ENCODE measurements at regions not wholly inside any gene's neighbourhood (a gene's known extent, or its start where the extent isn't known, plus 50 kb on each side); places are given as distances from the start of the nearest gene placed in this dataset.

DNA sequence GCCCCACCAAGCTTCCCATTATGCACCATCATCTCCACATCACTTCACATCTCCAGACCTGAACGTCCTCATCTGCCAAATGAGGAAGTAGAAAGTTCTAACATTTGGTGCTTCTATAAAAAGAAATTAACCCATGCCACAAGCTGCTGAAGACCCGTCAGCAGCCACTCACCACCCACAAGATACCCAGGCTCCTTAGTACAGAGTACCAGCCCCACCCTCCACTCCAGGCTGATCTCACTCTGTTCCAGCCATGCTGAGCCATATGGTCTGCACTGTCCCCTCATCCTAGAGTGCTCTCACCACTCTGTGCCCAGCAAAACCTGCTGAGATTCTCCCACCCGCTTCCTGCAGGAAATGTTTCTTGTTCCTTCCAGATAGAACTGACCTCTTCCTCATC, 240.8 kb upstream of the PPARGC1A start:
- no peaks in the 10 kb centered on the region for H3K36me3 ChIP-seq
- no peak for DNase-seq (ENCODE audit: low spot score in 2 of 2)
- no peaks in the 10 kb centered on the region for H3K27me3 ChIP-seq
- no peak overlapping the region for H3K27ac ChIP-seq
- no peaks in the 10 kb centered on the region for H3K4me1 ChIP-seq
- 82% methylated on average over 3 of the region's 3 CpGs for WGBS
- no peak for TF ChIP-seq CTCF (IDR thresholded peaks at IDR 0.05)
- no peak for TF ChIP-seq POLR2A (IDR thresholded peaks at IDR 0.05)
- TF ChIP-seq EP300 (IDR thresholded peaks at IDR 0.05), result no peak
- no peak for TF ChIP-seq POLR2AphosphoS5 (IDR thresholded peaks at IDR 0.05)
- H3K9me3 ChIP-seq, result no peaks in the 10 kb centered on the region
- H3K4me3 ChIP-seq, result no peak overlapping the region

- H3K27ac ChIP-seq, result no peak overlapping the region
- H3K4me1 ChIP-seq, result no peaks in the 10 kb centered on the region
- H3K27me3 ChIP-seq, result no peaks in the 10 kb centered on the region
- no peaks in the 10 kb centered on the region for H3K36me3 ChIP-seq
- TF ChIP-seq POLR2A (IDR thresholded peaks at IDR 0.05) (no peak), CTCF (IDR thresholded peaks at IDR 0.05) (no peak), POLR2AphosphoS5 (IDR thresholded peaks at IDR 0.05) (no peak), EP300 (IDR thresholded peaks at IDR 0.05) (no peak)
- no peaks in the 10 kb centered on the region for H3K9me3 ChIP-seq
- WGBS, result 87% methylated on average over 5 of the region's 5 CpGs
- DNase-seq (ENCODE audit: low spot score in 2 of 2), result no peak
- H3K4me3 ChIP-seq, result no peak overlapping the region
Measured at GRCh38 chr4:24126776-24127175, 236.9 kb upstream of the PPARGC1A start.

- TF ChIP-seq POLR2AphosphoS5 (IDR thresholded peaks at IDR 0.05), result no peak
- TF ChIP-seq CTCF (IDR thresholded peaks at IDR 0.05), result no peak
- TF ChIP-seq EP300 (IDR thresholded peaks at IDR 0.05), result no peak
- TF ChIP-seq POLR2A (IDR thresholded peaks at IDR 0.05), result no peak
- H3K27ac ChIP-seq, result no peak overlapping the region
- DNase-seq (ENCODE audit: low spot score in 2 of 2), result no peak
- H3K4me3 ChIP-seq, result no peak overlapping the region
- no peaks in the 10 kb centered on the region for H3K9me3 ChIP-seq
- no peaks in the 10 kb centered on the region for H3K27me3 ChIP-seq
- WGBS, result 82% methylated on average over 15 of the region's 15 CpGs
- no peaks in the 10 kb centered on the region for H3K36me3 ChIP-seq
- H3K4me1 ChIP-seq, result no peaks in the 10 kb centered on the region
Measured at GRCh38 chr4:24121395-24122175, 231.7 kb upstream of the PPARGC1A start.

DNA sequence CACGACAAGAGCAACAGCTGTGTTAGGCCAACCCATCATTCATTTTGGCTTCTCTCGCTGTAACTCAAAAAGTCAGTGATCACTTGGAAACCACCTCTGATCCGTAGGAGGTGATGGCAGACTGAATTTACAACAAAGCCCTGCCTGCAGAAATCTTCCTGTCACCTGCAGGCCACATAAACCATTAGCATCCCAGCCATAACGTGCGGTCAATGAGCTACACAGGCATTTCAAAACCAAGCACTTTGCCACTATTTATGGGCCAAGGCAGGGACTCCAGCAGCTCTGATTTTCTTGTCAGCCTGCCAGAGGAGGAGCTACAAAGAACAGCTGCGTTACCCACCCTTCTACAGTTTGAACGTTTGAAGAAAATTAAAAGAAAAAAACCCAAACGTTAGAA, 228.1 kb upstream of the PPARGC1A start:
- Histone ChIP-seq H3K27ac (no peak overlapping the region), H3K4me3 (no peak overlapping the region), H3K9me3 (no peaks in the 10 kb centered on the region), H3K36me3 (no peaks in the 10 kb centered on the region), H3K4me1 (no peaks in the 10 kb centered on the region), H3K27me3 (no peaks in the 10 kb centered on the region)
- TF ChIP-seq POLR2AphosphoS5 (IDR thresholded peaks at IDR 0.05), result no peak
- TF ChIP-seq POLR2A (IDR thresholded peaks at IDR 0.05), result no peak
- no peak for TF ChIP-seq EP300 (IDR thresholded peaks at IDR 0.05)
- TF ChIP-seq CTCF (IDR thresholded peaks at IDR 0.05), result no peak
- DNase-seq (ENCODE audit: low spot score in 2 of 2), result no peak
- 46% methylated on average over 8 of the region's 8 CpGs for WGBS

GRCh38 chr4:24116107-24116506, 226.3 kb upstream of the PPARGC1A start:
- Histone ChIP-seq H3K27me3 (no peaks in the 10 kb centered on the region), H3K36me3 (no peaks in the 10 kb centered on the region), H3K27ac (no peak overlapping the region), H3K4me1 (no peaks in the 10 kb centered on the region), H3K9me3 (no peaks in the 10 kb centered on the region), H3K4me3 (no peak overlapping the region)
- DNase-seq (ENCODE audit: low spot score in 2 of 2), result no peak
- TF ChIP-seq CTCF (IDR thresholded peaks at IDR 0.05) (no peak), EP300 (IDR thresholded peaks at IDR 0.05) (no peak), POLR2A (IDR thresholded peaks at IDR 0.05) (no peak), POLR2AphosphoS5 (IDR thresholded peaks at IDR 0.05) (no peak)
- 65% methylated on average over 3 of the region's 3 CpGs for WGBS

All from suprapubic skin (tissue), 4 donors.